ENCODE measurements at regions not wholly inside any gene's neighbourhood (a gene's known extent, or its start where the extent isn't known, plus 50 kb on each side); places are given as distances from the start of the nearest gene placed in this dataset.

- no peak for TF ChIP-seq ZNF274 (IDR thresholded peaks at IDR 0.05; ENCODE audit: low read depth, low read length)
- TF ChIP-seq SUZ12 (IDR thresholded peaks at IDR 0.05; ENCODE audit: extremely low read depth, insufficient read depth, insufficient read length) = no peak
Observed at GRCh38 chr15:28783466-28783865, 65.0 kb downstream of the GOLGA6L7 start.

Data from NT2/D1 (cell line).